Calu3 (cell line): ENCODE measurements at regions not wholly inside any gene's neighbourhood (a gene's known extent, or its start where the extent isn't known, plus 50 kb on each side); places are given as distances from the start of the nearest gene placed in this dataset.

Experiments
- BruUV-seq: library from RNA; stranded (reverse); fragments of 400-500 nt; replicated peaks from 2 replicates; lab custom pipeline; 2021; lab: Mats Ljungman, UMichigan
- CTCF ChIA-PET: fragments of 300-600 bp; sonication (Branson Sonifier 250); formaldehyde crosslinking; loops from one replicate; lab custom pipeline; 2022; ENCODE audit warnings: antibody characterized with exemption; lab: Charles Lee
- DNase-seq: peaks from one replicate; pipeline ENCODE4 v3.0.0; 2022
- H3K27ac Mint-ChIP-seq: one replicate; pipeline ENCODE4 v1.8.0; 2022; ENCODE audit warnings: mixed read lengths; ENCODE audit not compliant: unreplicated experiment
- H3K27me3 Mint-ChIP-seq: one replicate; pipeline ENCODE4 v1.8.0; 2022; ENCODE audit warnings: mixed read lengths; ENCODE audit not compliant: unreplicated experiment
- H3K36me3 Mint-ChIP-seq: one replicate; pipeline ENCODE4 v1.8.0; 2022; ENCODE audit warnings: mild to moderate bottlenecking, moderate library complexity, mixed read lengths; ENCODE audit not compliant: insufficient read depth, unreplicated experiment
- H3K4me1 Mint-ChIP-seq: one replicate; pipeline ENCODE4 v1.8.0; 2022; ENCODE audit warnings: mild to moderate bottlenecking, low read depth, mixed read lengths; ENCODE audit not compliant: unreplicated experiment
- H3K4me3 Mint-ChIP-seq: one replicate; pipeline ENCODE4 v1.8.0; 2022; ENCODE audit warnings: mild to moderate bottlenecking, low read depth, moderate library complexity, mixed read lengths; ENCODE audit not compliant: unreplicated experiment
- H3K9me3 Mint-ChIP-seq: one replicate; pipeline ENCODE4 v1.8.0; 2022; ENCODE audit warnings: low read depth, mixed read lengths; ENCODE audit not compliant: unreplicated experiment
- CTCF ChIP-seq: fragments of 200-600 bp; IDR thresholded peaks from one replicate; pipeline ENCODE4 v1.8.0; 2022; ENCODE audit warnings: antibody characterized with exemption; ENCODE audit not compliant: unreplicated experiment
- intact Hi-C: fragments of 100-400 bp; cut with micrococcal nuclease; formaldehyde crosslinking; loops from one replicate; pipeline ENCODE4 v1.10.0; 2022; ENCODE audit not compliant: unreplicated experiment

- intact Hi-C loops: no loop called here
- no peak for TF ChIP-seq CTCF
- no peaks in the 10 kb centered on the region for H3K36me3 Mint-ChIP-seq
These were observed 295.7 kb upstream of the TSHZ2 start for GRCh38 chr20:52676283-52676995.

GRCh38 chr20:52675375-52675774 is 296.8 kb upstream of the TSHZ2 start:
- CTCF ChIA-PET: no interaction called here
- intact Hi-C loops: no loop called here
- no peak overlapping the region for H3K4me3 Mint-ChIP-seq
- BruUV-seq: no TSS peak
- peaks cover 21% of the 10 kb centered on the region for H3K9me3 Mint-ChIP-seq
- no peaks in the 10 kb centered on the region for H3K27me3 Mint-ChIP-seq
- H3K4me1 Mint-ChIP-seq: no peaks in the 10 kb centered on the region
- no peaks in the 10 kb centered on the region for H3K36me3 Mint-ChIP-seq
- H3K27ac Mint-ChIP-seq: no peak overlapping the region
- no peak for TF ChIP-seq CTCF
- no peak for DNase-seq

More at GRCh38 chr20:52676283-52676995, 295.7 kb upstream of the TSHZ2 start:
- BruUV-seq: no TSS peak
- Mint-ChIP-seq H3K9me3 (peaks cover 18% of the 10 kb centered on the region), H3K4me1 (no peaks in the 10 kb centered on the region), H3K27me3 (no peaks in the 10 kb centered on the region), H3K27ac (no peak overlapping the region), H3K4me3 (no peak overlapping the region)
- CTCF ChIA-PET: interaction anchor here (0.7 kb wide), 1 partner anchor 740 kb away, joined by 4 read pairs; no protein-coding TSS in a partner anchor
- DNase-seq: no peak

GRCh38 chr20:52668626-52669025 is 303.5 kb upstream of the TSHZ2 start:
- BruUV-seq: no TSS peak
- DNase-seq: no peak
- TF ChIP-seq CTCF: no peak
- intact Hi-C loops: no loop called here
- Mint-ChIP-seq H3K36me3 (no peaks in the 10 kb centered on the region), H3K9me3 (peaks cover 14% of the 10 kb centered on the region), H3K27ac (no peak overlapping the region), H3K4me3 (no peak overlapping the region), H3K27me3 (no peaks in the 10 kb centered on the region), H3K4me1 (no peaks in the 10 kb centered on the region)
- CTCF ChIA-PET: no interaction called here

- Mint-ChIP-seq H3K9me3 (peaks cover 17% of the 10 kb centered on the region), H3K36me3 (no peaks in the 10 kb centered on the region), H3K27me3 (no peaks in the 10 kb centered on the region), H3K27ac (no peak overlapping the region), H3K4me1 (no peaks in the 10 kb centered on the region), H3K4me3 (no peak overlapping the region)
- CTCF ChIA-PET: no interaction called here
- BruUV-seq: no TSS peak
- intact Hi-C loops: no loop called here
- TF ChIP-seq CTCF: no peak
- DNase-seq: no peak
These were observed 304.8 kb upstream of the TSHZ2 start for GRCh38 chr20:52667358-52667757.
